Prostate gland (tissue), 2 donors: ENCODE measurements at regions not wholly inside any gene's neighbourhood (a gene's known extent, or its start where the extent isn't known, plus 50 kb on each side); places are given as distances from the start of the nearest gene placed in this dataset.

Source experiments
- DNase-seq: peaks from one replicate; pipeline ENCODE4 v3.0.0-alpha.2; 2019; ENCODE audit warnings: low spot score
- H3K27ac ChIP-seq, 2 donors: fragments of 200-600 bp; sonication (generic); 2 replicates each; pipeline ENCODE4 v1.5.1; 2017 to 2019
- H3K27me3 ChIP-seq: fragments of 200-600 bp; sonication (generic); replicated peaks from 2 replicates; pipeline ENCODE4 v1.5.1; 2019; ENCODE audit not compliant: insufficient read depth
- H3K36me3 ChIP-seq, 2 donors: fragments of 200-600 bp; sonication (generic); 1 replicate in 1 of 2; 2 replicates in 1 of 2; pipeline versions ENCODE4 v1.5.1 to v1.8.1; 2017 to 2019
- H3K4me1 ChIP-seq: fragments of 200-600 bp; sonication (generic); replicated peaks from 2 replicates; pipeline ENCODE4 v1.5.1; 2019
- H3K4me3 ChIP-seq, 2 donors: fragments of 200-600 bp; sonication (generic); 2 replicates each; pipeline ENCODE4 v1.5.1; 2017 to 2019
- H3K9me3 ChIP-seq: fragments of 200-600 bp; sonication (generic); 2 replicates; pipeline ENCODE4 v1.5.1; 2017
- CTCF ChIP-seq, 4 experiments: fragments of 200-600 bp in 2 of 4; fragments of 450-650 bp in 2 of 4; sonication (generic) in 2 of 4; IDR thresholded peaks; 1 replicate in 3 of 4; 2 replicates in 1 of 4; pipeline ENCODE4 v1.5.1; 2016 to 2019; ENCODE audit warnings: antibody characterized with exemption in 4 of 4, mild to moderate bottlenecking in 2 of 4, moderate library complexity in 2 of 4
- POLR2A ChIP-seq: fragments of 450-650 bp; IDR thresholded peaks from one replicate; pipeline ENCODE4 v1.6.1; 2016; ENCODE audit warnings: antibody characterized with exemption, mild to moderate bottlenecking
- POLR2AphosphoS5 ChIP-seq: sonication (generic); formaldehyde crosslinking; IDR thresholded peaks from one replicate; pipeline ENCODE4 v1.6.1; 2017; ENCODE audit warnings: antibody characterized with exemption
- WGBS: methylation state at CpG from one replicate; pipeline ENCODE4 v1.1.5; 2018; 5-methylcytosine and 5-hydroxymethylcytosine counted together
- intact Hi-C: fragments of 100-400 bp; cut with DNase I; formaldehyde crosslinking; loops from one replicate; pipeline ENCODE4 v1.14.2; 2022

GRCh38 chr20:16678779-16679178 lies 51.0 kb upstream of the SNRPB2 start:
- H3K4me3 ChIP-seq: no peak overlapping the region
- DNase-seq: no peak
- no peaks in the 10 kb centered on the region for H3K27me3 ChIP-seq
- 89% methylated on average over 4 of the region's 4 CpGs for WGBS
- no peaks in the 10 kb centered on the region for H3K36me3 ChIP-seq
- no peak overlapping the region for H3K27ac ChIP-seq
- H3K4me1 ChIP-seq: no peaks in the 10 kb centered on the region
- intact Hi-C loops: no loop called here
- TF ChIP-seq CTCF (IDR thresholded peaks at IDR 0.05): no peak
- TF ChIP-seq POLR2AphosphoS5: no peak
- no peak for TF ChIP-seq POLR2A
- H3K9me3 ChIP-seq: no peaks in the 10 kb centered on the region

- no peak for DNase-seq
- Histone ChIP-seq H3K27ac (no peak overlapping the region), H3K9me3 (no peaks in the 10 kb centered on the region), H3K4me1 (no peaks in the 10 kb centered on the region), H3K27me3 (no peaks in the 10 kb centered on the region), H3K36me3 (no peaks in the 10 kb centered on the region), H3K4me3 (no peak overlapping the region)
- intact Hi-C loops: no loop called here
- 96% methylated on average over 1 of the region's 1 CpG for WGBS
- TF ChIP-seq POLR2AphosphoS5 (no peak), POLR2A (no peak), CTCF (IDR thresholded peaks at IDR 0.05) (no peak)
Observed at GRCh38 chr20:16676891-16677290, 52.9 kb upstream of the SNRPB2 start.

GRCh38 chr20:16675001-16675564 lies 54.7 kb upstream of the SNRPB2 start:
- no peaks in the 10 kb centered on the region for H3K4me1 ChIP-seq
- no peaks in the 10 kb centered on the region for H3K9me3 ChIP-seq
- no peaks in the 10 kb centered on the region for H3K36me3 ChIP-seq
- no peak for DNase-seq
- TF ChIP-seq CTCF (IDR thresholded peaks at IDR 0.05): no peak
- 95% methylated on average over 4 of the region's 4 CpGs for WGBS
- H3K4me3 ChIP-seq: no peak overlapping the region
- no peak overlapping the region for H3K27ac ChIP-seq
- intact Hi-C loops: no loop called here
- H3K27me3 ChIP-seq: no peaks in the 10 kb centered on the region

DNA sequence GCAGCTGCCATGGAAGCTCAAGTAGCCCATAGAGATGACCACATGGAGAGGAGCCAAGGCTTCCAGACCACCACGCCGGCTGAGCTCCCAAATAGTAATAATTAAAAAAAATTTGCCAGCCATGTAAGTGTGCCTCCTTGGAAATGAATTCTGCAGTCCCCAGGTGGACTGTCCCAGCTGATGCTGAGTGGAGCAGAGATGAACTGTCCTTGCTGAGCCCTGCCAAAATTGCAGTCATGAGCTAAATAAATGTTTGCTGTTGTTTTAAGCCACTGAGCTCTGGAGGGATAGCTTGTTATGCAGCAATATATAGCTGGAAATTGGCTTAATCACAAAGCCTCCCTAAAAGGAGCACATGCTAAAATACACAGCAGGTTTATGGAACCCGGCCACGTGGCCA lies 55.6 kb upstream of the SNRPB2 start:
- TF ChIP-seq POLR2A: no peak
- no peak for TF ChIP-seq POLR2AphosphoS5
- TF ChIP-seq CTCF (IDR thresholded peaks at IDR 0.05): no peak
- Histone ChIP-seq H3K4me1 (no peaks in the 10 kb centered on the region), H3K4me3 (no peak overlapping the region), H3K27me3 (no peaks in the 10 kb centered on the region), H3K27ac (no peak overlapping the region), H3K9me3 (no peaks in the 10 kb centered on the region), H3K36me3 (no peaks in the 10 kb centered on the region)
- WGBS: 92% methylated on average over 4 of the region's 4 CpGs
- intact Hi-C loops: no loop called here
- DNase-seq: no peak

- H3K4me1 ChIP-seq: no peaks in the 10 kb centered on the region
- DNase-seq: no peak
- H3K27ac ChIP-seq: no peak overlapping the region
- WGBS: 95% methylated on average over 4 of the region's 4 CpGs
- H3K27me3 ChIP-seq: no peaks in the 10 kb centered on the region
- intact Hi-C loops: no loop called here
- no peak overlapping the region for H3K4me3 ChIP-seq
- H3K36me3 ChIP-seq: no peaks in the 10 kb centered on the region
- TF ChIP-seq POLR2A (no peak), POLR2AphosphoS5 (no peak), CTCF (IDR thresholded peaks at IDR 0.05) (no peak)
- H3K9me3 ChIP-seq: no peaks in the 10 kb centered on the region
Observed at GRCh38 chr20:16672299-16672698, 57.5 kb upstream of the SNRPB2 start.
